Endothelial cell of umbilical vein (primary cell): ENCODE measurements at regions not wholly inside any gene's neighbourhood (a gene's known extent, or its start where the extent isn't known, plus 50 kb on each side); places are given as distances from the start of the nearest gene placed in this dataset.

Experiments
- BruUV-seq: library from RNA; stranded (reverse); fragments of 400-500 nt; replicated peaks from 2 replicates; lab custom pipeline; 2021; lab: Mats Ljungman, UMichigan
- CTCF ChIA-PET: fragments of 300-600, 350-600 bp; sonication (Branson Sonifier 250); formaldehyde crosslinking; loops from one replicate; lab custom pipeline; 2021; ENCODE audit warnings: antibody characterized with exemption, inconsistent platforms; lab: Charles Lee
- POLR2A ChIA-PET: fragments of 300-600, 350-600 bp; sonication (Branson Sonifier 250); formaldehyde crosslinking; loops from one replicate; lab custom pipeline; 2021; ENCODE audit warnings: antibody characterized with exemption, inconsistent platforms; lab: Charles Lee
- DNase-seq: peaks from one replicate; pipeline ENCODE4 v3.0.0-alpha.2; 2011; ENCODE audit warnings: low read depth, low spot score
- FAIRE-seq: peaks from 2 replicates; lab custom pipeline; 2011; peaks lifted over from hg19 to GRCh38; lab: Jason Lieb, UNC
- H2AFZ ChIP-seq: 2 replicates; pipeline ENCODE4 v1.6.0; 2012; ENCODE audit warnings: low read depth, low read length, control low read depth, inconsistent platforms
- H3K27ac ChIP-seq: 2 replicates; pipeline ENCODE4 v1.5.1; 2011; ENCODE audit warnings: low read depth, mild to moderate bottlenecking, control low read depth, low read length, moderate library complexity; ENCODE audit not compliant: insufficient read depth
- H3K27me3 ChIP-seq, 2 experiments: 2 replicates each; pipeline versions ENCODE4 v1.6.0 to v1.6.1; 2011; ENCODE audit warnings: low read length in 2 of 2, mixed read lengths in 1 of 2; ENCODE audit not compliant: control insufficient read depth in 2 of 2, insufficient read depth in 2 of 2
- H3K36me3 ChIP-seq, 2 experiments: 2 replicates in 1 of 2; 3 replicates in 1 of 2; pipeline ENCODE4 v1.5.1; 2011; ENCODE audit warnings: low read length in 2 of 2, mild to moderate bottlenecking in 1 of 2, moderate library complexity in 1 of 2; ENCODE audit not compliant: control insufficient read depth in 2 of 2, insufficient read depth in 2 of 2; ENCODE audit errors: extremely low read depth in 1 of 2
- H3K4me1 ChIP-seq: 3 replicates; pipeline ENCODE4 v1.5.1; 2011; ENCODE audit warnings: mild to moderate bottlenecking, low read length; ENCODE audit not compliant: control insufficient read depth, insufficient read depth; ENCODE audit errors: extremely low read depth
- H3K4me2 ChIP-seq: 2 replicates; pipeline ENCODE4 v1.6.1; 2011; ENCODE audit warnings: low read length, control low read depth, mixed read lengths; ENCODE audit not compliant: insufficient read depth
- H3K4me3 ChIP-seq, 3 experiments: fragments of 200-600 bp in 1 of 3; sonication (generic), shearing (Covaris generic) in 1 of 3; replicated peaks in 1 of 3; 2 replicates each; pipeline ENCODE4 v1.5.1; 2011 to 2016; ENCODE audit warnings: control low read depth in 3 of 3, low read length in 3 of 3, mild to moderate bottlenecking in 2 of 3, inconsistent platforms in 1 of 3, low read depth in 1 of 3, moderate library complexity in 1 of 3; ENCODE audit not compliant: insufficient read depth in 1 of 3
- H3K79me2 ChIP-seq: 2 replicates; pipeline ENCODE4 v1.6.0; 2012; ENCODE audit warnings: low read length, inconsistent platforms; ENCODE audit not compliant: control insufficient read depth, insufficient read depth
- H3K9ac ChIP-seq: replicated peaks from 2 replicates; pipeline ENCODE3; 2011; ENCODE audit warnings: low read length, control low read depth; ENCODE audit not compliant: insufficient read depth; ENCODE audit errors: extremely low read depth
- H3K9me1 ChIP-seq: replicated peaks from 3 replicates; pipeline ENCODE4 v1.6.0; 2011; ENCODE audit warnings: mild to moderate bottlenecking, low read length; ENCODE audit not compliant: control insufficient read depth, insufficient read depth; ENCODE audit errors: extremely low read depth
- H3K9me3 ChIP-seq: replicated peaks from 2 replicates; pipeline ENCODE4 v1.5.1; 2012; ENCODE audit warnings: low read length, inconsistent platforms; ENCODE audit not compliant: control insufficient read depth, insufficient read depth
- H4K20me1 ChIP-seq: replicated peaks from 2 replicates; pipeline ENCODE3; 2011; ENCODE audit warnings: mild to moderate bottlenecking, low read length; ENCODE audit not compliant: control insufficient read depth, insufficient read depth; ENCODE audit errors: extremely low read depth
- CTCF ChIP-seq, 2 donors: IDR thresholded peaks; 1 replicate in 1 of 2; 2 replicates in 1 of 2; pipeline ENCODE4 v1.5.1; 2011; ENCODE audit warnings: low read length in 2 of 2, mild to moderate bottlenecking in 2 of 2, moderate library complexity in 2 of 2, control low read depth in 1 of 2, inconsistent platforms in 1 of 2, low read depth in 1 of 2; ENCODE audit not compliant: insufficient read depth in 1 of 2; ENCODE audit errors: extremely low read depth in 1 of 2
- EZH2 ChIP-seq: IDR thresholded peaks from 2 replicates; pipeline ENCODE4 v1.6.1; 2012; ENCODE audit warnings: borderline replicate concordance, low read depth, mild to moderate bottlenecking, moderate library complexity, low read length, inconsistent platforms; ENCODE audit not compliant: severe bottlenecking
- FOS ChIP-seq: IDR thresholded peaks from 2 replicates; pipeline ENCODE4 v1.6.1; 2011; ENCODE audit warnings: mild to moderate bottlenecking, low read length, moderate library complexity, borderline replicate concordance; ENCODE audit not compliant: insufficient read depth
- GATA2 ChIP-seq: IDR thresholded peaks from 2 replicates; pipeline ENCODE4 v1.7.0; 2011; ENCODE audit warnings: low read depth, mild to moderate bottlenecking, moderate library complexity, mixed read lengths, low read length; ENCODE audit not compliant: insufficient read length, insufficient read depth
- JUN ChIP-seq: IDR thresholded peaks from 2 replicates; pipeline ENCODE4 v1.6.1; 2011; ENCODE audit warnings: borderline replicate concordance, low read depth; ENCODE audit not compliant: insufficient read length, insufficient read depth
- MAX ChIP-seq: IDR thresholded peaks from 2 replicates; pipeline ENCODE4 v1.6.1; 2011; ENCODE audit not compliant: insufficient read depth, insufficient read length
- MYC ChIP-seq: IDR thresholded peaks from one replicate; pipeline ENCODE4 v1.6.1; 2011; ENCODE audit warnings: mild to moderate bottlenecking, low read depth, low read length
- POLR2A ChIP-seq: IDR thresholded peaks from 2 replicates; pipeline ENCODE4 v1.6.1; 2012; ENCODE audit warnings: low read depth, mild to moderate bottlenecking, control low read depth, low read length
- POLR2AphosphoS5 ChIP-seq: IDR thresholded peaks from 2 replicates; pipeline ENCODE4 v1.6.1; 2012; ENCODE audit warnings: low read depth, mild to moderate bottlenecking, control low read depth, low read length, moderate library complexity; ENCODE audit not compliant: insufficient read depth
- dilution Hi-C: fragments of 300-500 bp; cut with MboI; formaldehyde crosslinking; loops from one replicate; pipeline ENCODE4 v1.15.0; 2019; ENCODE audit warnings: low sequenced_read_pairs; ENCODE audit not compliant: extremely low pct_ligation_motif_present
- intact Hi-C: fragments of 100-400 bp; cut with micrococcal nuclease; formaldehyde crosslinking; loops from one replicate; pipeline ENCODE4 v1.10.0; 2022

- BruUV-seq, result no TSS peak
- Histone ChIP-seq H3K27me3 (no peaks in the 10 kb centered on the region), H3K4me3 (no peak overlapping the region), H3K9me1 (no peaks in the 10 kb centered on the region), H3K9me3 (no peaks in the 10 kb centered on the region), H3K79me2 (no peaks in the 10 kb centered on the region), H3K4me2 (no peak overlapping the region), H4K20me1 (no peaks in the 10 kb centered on the region), H3K9ac (no peak overlapping the region), H2AFZ (no peak overlapping the region), H3K36me3 (no peaks in the 10 kb centered on the region), H3K27ac (no peak overlapping the region), H3K4me1 (no peaks in the 10 kb centered on the region)
- no peak for FAIRE-seq
- POLR2A ChIA-PET, result no interaction called here
- dilution Hi-C loops, result no loop called here
- TF ChIP-seq FOS, result no peak
- no peak for DNase-seq
- intact Hi-C loops, result no loop called here
- CTCF ChIA-PET, result interaction anchor here (0.5 kb wide), 1 partner anchor 277 kb away, joined by 3 read pairs; no protein-coding TSS in a partner anchor
Observed at GRCh38 chr7:41447450-41448042, 255.3 kb downstream of the INHBA start.

- H3K4me1 ChIP-seq, result no peaks in the 10 kb centered on the region
- H3K4me2 ChIP-seq, result no peak overlapping the region
- intact Hi-C loops, result no loop called here
- H3K9me1 ChIP-seq, result no peaks in the 10 kb centered on the region
- H3K79me2 ChIP-seq, result no peaks in the 10 kb centered on the region
- H3K27ac ChIP-seq, result no peak overlapping the region
- dilution Hi-C loops, result no loop called here
- H2AFZ ChIP-seq, result no peak overlapping the region
- TF ChIP-seq POLR2AphosphoS5 (no peak), POLR2A (no peak), FOS (no peak), EZH2 (no peak), MYC (no peak), GATA2 (no peak), MAX (no peak), CTCF (IDR thresholded peaks at IDR 0.05; ENCODE audit: extremely low read depth in 1 of 2, insufficient read depth in 1 of 2, low read depth in 1 of 2, low read length in 2 of 2) (no peak), JUN (no peak)
- POLR2A ChIA-PET, result no interaction called here
- no peak for DNase-seq
- no peak for FAIRE-seq
- H3K4me3 ChIP-seq, result no peak overlapping the region
- no TSS peak for BruUV-seq
- no peaks in the 10 kb centered on the region for H3K36me3 ChIP-seq
- CTCF ChIA-PET, result no interaction called here
- no peaks in the 10 kb centered on the region for H3K27me3 ChIP-seq
- no peaks in the 10 kb centered on the region for H4K20me1 ChIP-seq
- H3K9ac ChIP-seq, result no peak overlapping the region
- H3K9me3 ChIP-seq, result no peaks in the 10 kb centered on the region
Observed at GRCh38 chr7:41446606-41447449, 256.1 kb downstream of the INHBA start.
